ENCODE measurements at regions not wholly inside any gene's neighbourhood (a gene's known extent, or its start where the extent isn't known, plus 50 kb on each side); places are given as distances from the start of the nearest gene placed in this dataset.

DNA sequence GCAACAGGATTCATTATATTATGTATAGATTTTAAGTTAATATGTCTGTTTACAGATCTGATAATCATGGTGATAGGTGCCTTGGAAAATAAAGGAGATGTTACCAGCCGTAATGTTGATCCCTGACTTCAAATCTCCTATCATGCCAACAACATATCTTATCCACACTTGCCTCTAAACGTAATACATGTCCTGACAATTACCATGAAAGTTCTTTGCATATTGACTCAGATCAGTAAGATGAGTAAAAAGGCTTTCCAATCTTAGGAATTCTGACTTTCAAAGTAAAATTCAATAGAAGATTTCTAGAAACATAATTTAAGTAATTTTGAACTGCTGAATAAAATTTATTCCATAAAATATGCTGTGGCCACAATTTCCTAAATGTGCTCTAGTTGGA lies 513.3 kb downstream of the ANKRD50 start:
- no peak for DNase-seq (ENCODE audit: low read depth in 1 of 2, low spot score in 1 of 2)

DNA sequence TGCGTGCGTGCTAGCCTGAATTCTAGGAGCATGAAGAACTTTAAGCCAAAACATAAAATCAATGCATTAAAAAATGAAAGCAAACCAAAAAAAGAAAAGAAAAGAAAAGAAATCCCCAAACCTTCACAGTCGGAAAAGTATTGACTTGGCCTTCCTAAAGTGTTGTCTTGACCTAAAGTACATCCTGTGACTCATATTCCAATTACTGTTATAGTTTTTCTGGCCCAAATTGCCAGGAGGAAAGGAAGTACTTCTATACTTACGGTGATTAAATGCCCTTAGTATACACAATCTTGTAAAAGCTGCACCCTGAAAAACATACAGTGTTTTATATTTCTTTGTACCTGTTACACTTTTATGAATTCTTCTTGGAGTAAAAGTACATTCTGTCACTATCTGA lies 512.8 kb downstream of the ANKRD50 start:
- DNase-seq (ENCODE audit: low read depth in 1 of 2, low spot score in 1 of 2), result no peak

DNA sequence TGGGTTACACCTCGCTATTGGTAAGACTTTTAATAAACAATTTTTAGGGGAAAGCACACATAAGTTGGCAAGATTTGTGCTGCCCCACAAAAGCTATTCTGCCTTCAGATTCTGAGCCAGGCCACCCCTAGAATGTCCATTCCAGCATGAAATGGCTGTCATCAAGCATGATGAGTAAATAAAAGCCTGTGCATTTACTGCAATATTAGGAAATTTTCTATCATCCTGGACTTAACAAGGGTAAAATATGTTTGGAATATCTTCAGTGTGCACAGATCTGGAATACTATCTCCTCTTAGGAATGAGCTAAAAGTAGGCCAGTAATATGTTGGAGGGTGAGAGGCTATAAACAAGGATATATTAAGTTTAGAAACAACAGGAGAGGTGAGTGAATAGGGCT lies 510.9 kb downstream of the ANKRD50 start:
- no peak for DNase-seq (ENCODE audit: low read depth in 1 of 2, low spot score in 1 of 2)

DNA sequence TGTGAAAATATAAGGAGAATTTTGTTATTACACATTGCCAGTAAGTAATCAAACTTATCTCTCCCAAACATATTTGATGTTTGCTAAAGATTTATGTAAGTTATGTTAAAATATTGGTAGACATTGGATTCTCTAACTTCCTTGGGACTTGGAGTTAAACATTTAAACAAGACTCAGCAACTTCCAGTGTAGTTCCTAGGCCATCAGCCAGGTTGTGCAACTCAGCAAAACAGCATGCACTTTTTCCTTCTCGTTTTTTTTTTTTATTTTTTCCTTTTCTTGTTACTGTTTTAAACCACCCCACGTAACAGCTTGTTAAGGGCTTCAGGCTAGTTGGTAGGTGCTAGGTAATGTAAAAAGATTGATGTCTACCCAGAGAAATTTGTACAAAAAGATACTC lies 510.4 kb downstream of the ANKRD50 start:
- DNase-seq (ENCODE audit: low read depth in 1 of 2, low spot score in 1 of 2), result no peak

DNA sequence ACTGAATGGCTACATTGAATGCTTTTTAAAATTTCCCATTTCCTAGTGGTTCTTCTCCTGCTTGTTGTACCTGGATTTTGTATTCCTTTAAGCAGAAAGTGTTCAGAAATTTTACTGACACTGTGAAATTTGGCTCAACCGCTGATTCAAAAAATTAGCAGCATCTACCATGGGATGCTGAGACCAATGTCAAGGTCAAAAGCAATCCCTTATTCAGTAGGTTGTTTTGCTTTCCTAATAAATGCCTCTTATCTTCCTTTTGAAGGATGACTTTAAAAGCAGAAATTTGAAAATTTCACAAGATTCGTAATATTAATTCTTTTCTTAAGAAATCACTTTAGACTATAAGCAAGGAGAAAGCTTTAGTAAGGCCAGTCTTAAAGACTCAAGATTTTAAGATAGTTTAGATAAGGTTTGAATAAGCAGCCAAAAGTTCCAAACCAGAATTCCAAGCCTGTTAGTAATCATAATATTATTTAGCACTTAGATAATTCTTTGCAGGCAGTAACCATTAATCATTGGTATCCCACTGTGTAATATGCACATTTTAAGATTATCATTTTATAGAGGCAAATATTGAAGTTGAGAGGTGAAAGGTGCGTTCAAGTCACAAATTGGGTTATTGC lies 508.8 kb downstream of the ANKRD50 start:
- DNase-seq (ENCODE audit: low read depth in 1 of 2, low spot score in 1 of 2), result no peak

DNA sequence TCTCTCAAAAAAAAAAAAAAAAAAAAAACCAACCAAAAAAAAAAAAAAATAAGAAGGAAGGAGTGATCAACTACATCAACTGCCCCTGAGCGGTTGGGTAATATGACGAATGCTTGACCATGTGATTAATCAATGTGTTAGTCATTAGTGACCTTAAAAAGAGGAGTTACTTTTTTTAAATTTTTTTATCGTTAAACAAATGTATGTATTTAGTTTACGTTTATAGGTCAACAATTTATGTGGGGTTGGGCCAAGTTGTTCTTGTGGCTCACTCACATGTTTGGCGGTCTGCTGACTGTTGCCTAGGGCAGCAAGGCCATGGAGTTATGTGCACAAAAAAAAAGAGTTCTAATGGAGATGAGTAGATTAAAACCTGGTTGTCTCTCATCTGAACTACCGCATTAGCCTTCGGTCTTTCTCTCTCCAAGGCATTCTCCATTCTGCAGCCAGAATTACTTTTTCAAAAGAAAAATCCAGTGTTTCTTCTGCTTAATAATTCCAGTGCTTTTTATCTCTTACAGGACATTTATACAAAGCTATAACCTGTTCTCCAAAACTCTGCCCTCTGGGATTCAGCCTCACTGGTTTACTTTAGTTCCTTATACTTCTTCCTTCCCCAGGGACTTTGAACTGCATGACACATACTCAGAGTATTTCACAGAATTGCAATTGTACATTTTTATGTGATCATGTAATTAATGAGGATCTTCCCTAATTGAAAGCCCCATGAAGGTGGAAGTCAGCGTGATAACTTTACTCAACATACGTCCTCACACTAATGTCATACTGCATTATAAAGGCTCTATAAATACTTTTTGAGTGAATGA lies 505.5 kb downstream of the ANKRD50 start:
- DNase-seq (ENCODE audit: low read depth in 1 of 2, low spot score in 1 of 2), result no peak

DNA sequence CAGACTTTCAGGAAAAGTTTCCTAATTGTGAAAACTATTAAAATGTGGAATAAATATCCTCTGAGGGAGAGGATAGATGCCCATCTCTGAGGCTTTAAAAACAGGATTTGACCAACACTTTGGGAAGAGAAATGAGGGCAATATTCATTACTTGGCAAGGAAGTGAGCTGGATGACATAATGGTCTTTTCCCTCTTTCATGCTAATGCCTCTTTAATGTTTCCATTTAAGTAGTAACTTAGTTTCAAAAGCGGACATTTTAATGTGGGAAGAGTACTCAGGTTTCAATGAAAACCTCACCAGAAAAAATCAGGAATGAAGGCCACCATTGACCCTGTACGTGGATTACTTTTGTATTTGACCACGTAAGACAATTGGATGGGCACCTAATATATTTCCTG lies 503.3 kb downstream of the ANKRD50 start:
- no peak for DNase-seq (ENCODE audit: low read depth in 1 of 2, low spot score in 1 of 2)

DNA sequence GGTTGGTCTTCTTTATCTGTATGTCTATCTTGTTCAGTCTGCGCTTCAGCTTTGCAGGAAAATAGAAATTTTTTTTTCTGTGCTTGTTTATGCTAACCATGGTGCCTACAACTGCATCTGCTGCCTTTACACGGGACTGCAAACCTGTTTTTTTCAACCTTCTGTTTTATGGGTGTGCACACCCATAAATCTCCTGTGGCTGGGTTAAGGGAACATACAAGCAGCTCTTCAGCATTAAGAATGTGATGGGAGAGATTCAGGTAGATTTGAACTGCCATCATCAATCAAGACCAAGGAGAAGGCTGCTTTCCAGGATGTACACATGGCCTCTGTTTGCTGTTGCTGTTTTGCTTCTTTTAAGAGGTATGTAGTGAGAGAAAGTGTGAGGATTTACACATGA lies 502.9 kb downstream of the ANKRD50 start:
- no peak for DNase-seq (ENCODE audit: low read depth in 1 of 2, low spot score in 1 of 2)

DNA sequence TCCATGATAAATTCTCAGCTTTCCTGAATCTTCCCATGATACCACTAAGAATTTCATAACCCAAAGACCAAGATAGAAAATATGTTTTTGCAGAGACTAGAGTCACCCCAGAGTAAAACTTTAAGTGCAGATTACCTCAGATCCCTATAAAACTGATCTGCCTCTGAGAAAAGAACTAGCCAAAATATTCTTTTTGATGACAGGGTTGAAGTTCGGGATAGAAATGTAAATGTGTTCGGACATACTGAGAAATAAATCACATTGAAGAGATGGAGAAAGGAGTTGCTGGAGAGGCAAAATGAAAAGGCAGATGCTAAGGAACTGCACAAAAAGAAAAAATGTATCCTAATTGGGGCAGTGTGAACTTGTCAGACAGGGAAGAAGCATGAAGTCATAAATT lies 501.8 kb downstream of the ANKRD50 start:
- DNase-seq (ENCODE audit: low read depth in 1 of 2, low spot score in 1 of 2), result no peak

DNA sequence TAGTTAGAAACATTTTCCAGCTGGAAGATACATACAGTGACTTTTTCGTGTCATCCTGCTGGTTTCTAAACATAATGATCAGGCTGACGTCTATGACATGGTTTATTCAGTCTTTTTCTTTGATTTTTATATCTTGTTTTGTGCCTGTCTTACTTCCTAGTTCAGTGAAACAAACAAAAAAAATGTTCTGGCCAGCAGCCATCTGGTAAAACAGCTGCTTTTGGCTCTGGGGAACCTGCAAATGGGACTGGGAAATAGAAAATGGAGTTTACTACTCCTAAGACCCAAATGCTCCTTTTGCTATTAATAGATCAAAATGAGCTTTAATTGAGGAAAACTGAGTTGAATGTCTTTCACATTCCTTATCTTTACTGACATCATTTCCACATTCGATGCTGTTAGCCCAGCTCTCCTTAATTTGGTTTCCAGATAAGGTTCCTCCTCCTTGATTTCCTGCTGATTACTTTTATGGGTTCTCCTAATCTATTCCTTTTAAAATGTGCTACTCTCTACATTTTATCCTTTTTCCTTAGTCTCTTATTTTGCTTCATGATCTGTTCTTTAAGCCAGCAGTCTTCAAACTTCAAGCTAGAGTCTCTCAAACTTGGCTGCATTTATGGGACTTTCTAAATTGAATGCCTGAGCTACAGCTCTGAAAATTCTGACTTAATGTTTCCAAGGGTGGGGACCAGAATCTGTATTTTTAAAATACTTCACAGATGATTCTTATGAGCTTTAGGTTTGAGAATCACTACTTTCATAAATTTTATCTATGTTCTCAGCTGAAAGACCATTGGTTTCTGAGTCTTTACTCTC lies 499.5 kb downstream of the ANKRD50 start:
- DNase-seq (ENCODE audit: low read depth in 1 of 2, low spot score in 1 of 2), result no peak

DNA sequence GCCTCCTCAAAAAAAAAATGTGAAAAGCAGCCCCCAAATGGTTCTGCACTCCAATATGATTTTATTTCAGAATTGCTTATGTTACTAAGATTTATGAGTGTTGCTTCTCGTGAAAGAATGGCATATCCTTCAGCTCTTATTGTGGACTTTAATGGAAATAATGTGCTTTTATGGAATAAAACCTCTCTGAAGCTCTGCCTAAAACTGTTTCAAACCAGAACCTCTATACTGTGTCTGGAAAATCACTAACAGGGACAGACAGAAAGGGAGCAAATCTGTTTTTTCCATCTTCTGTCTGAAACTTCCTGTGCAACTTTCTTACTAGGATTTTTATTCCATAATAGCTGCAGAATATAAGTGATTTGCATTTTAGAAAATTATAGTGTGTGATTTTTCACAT lies 493.1 kb downstream of the ANKRD50 start:
- DNase-seq (ENCODE audit: low read depth in 1 of 2, low spot score in 1 of 2), result no peak

DNA sequence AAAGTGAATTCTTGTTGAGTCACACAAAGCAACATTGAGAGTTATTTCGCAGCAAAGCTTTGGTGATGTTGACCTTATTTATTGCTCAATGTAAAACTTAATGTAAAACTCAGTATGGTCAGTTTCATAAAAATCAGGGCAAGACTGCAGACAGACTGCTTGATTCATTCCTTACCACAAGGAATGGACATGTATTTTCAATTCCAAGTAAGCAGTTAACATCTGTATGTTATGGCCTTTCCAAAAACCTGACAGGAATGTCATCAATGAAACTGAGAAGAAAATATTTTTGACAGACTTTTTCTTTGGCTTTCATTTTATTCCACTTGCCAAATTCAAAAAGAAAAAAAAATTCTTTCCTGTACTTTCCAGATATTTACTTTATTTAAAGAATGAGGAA lies 488.3 kb downstream of the ANKRD50 start:
- DNase-seq (ENCODE audit: low read depth in 1 of 2, low spot score in 1 of 2), result no peak

DNA sequence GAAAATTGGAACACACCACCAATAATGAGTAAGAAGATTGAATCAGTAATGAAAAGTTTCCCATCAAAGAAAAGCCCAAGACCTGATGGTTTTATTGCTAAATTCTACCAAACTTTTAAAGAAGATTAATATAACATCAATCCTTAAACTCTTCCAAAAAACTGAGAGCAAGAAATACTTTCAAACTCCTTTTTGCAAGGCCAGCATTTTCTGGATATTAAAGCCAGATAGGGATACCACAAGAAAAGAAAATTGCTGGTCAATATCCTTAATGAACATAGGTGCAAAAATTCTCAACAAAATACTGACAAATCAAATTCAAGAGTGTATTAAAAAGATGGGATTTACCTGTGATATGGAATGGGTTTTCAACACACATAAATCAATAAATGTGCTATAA lies 484.6 kb downstream of the ANKRD50 start:
- DNase-seq (ENCODE audit: low read depth in 1 of 2, low spot score in 1 of 2), result no peak

DNA sequence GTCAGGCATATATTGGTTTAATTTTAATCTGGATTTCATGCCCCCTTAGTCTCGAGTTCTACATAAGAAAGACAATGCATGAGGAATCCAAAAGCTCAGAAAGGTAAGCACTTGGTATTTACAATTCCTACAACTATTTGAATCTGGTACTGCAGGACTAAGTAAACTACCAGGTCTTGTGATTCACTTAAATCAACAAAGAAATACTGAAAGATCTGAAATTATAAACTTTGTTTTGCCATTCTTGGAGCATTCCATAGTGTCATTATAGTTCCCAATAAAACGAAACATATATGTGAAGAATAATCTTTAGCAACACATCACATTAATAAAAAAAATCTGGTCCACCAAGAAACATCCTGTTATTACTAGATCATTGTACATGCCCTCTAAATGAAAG lies 482.3 kb downstream of the ANKRD50 start:
- DNase-seq (ENCODE audit: low read depth in 1 of 2, low spot score in 1 of 2), result no peak

DNA sequence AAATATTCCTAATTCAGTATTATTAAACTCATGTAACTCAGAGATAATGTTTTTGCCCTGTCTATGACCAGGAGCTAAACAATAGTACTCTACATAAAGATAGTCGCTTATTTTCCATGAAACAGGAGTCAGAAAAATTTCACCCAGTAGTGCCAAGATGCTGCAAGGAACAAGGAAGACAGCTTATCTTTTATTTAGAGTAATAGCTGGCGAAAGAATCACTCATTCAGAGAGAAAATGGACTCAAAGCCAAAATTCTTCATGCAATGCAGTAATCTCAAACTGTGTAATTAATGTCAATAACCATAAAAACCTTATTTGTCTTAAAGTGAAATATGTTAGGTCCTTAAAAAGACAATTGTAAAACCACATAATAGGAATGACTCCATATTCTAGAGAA lies 477.8 kb downstream of the ANKRD50 start:
- DNase-seq (ENCODE audit: low read depth in 1 of 2, low spot score in 1 of 2), result no peak

DNA sequence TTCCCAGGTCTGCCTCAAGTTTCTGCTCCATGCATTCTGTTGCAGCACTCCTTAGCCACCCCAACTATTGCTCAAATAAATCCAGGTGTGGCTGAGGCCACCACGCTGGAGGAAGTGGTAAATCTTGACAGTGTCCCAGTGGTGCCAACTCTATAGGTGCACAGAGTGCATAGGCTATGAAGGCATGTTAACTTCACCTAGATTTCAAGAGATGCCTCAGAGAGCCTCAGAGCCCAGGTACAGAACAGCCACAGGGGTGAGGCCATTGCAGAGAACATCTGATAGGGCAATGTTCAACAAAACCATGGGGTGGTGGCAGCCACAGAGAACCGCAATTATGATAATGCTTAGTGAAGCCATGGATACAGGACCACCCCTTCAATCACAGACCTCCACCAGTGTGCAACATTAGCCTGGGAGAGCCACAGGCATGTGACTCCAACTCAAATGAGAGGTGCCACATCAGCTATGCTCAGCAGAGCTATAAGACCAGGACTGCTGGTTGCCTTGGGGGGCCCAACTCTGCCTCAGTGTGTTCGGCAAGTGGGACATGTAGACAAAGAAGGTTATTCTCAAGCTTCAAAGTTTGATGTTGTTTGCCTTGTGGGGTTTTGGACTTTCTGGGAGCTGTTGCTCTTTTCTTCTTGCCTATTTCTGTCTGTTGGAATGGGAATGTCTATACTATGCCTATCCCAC lies 468.7 kb downstream of the ANKRD50 start:
- no peak for DNase-seq (ENCODE audit: low read depth in 1 of 2, low spot score in 1 of 2)

DNA sequence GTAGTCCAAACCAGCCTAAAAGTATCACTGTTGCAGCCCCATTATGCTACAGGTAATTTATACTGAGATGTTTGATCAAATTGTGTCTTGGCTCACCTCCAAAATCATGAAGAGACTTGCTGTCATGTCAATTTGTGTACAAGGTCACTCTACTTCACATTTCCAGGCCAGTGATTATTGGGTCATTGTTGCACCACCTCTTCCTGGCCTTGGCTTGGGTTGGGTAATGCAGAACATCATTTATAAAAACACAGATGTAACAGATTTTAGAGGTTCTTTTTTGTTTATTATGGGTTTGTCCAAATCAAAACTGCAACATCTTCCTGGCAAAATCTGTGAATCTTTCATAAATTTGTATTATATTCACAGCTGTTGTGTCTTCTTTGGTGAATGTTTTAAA lies 459.5 kb downstream of the ANKRD50 start:
- no peak for DNase-seq (ENCODE audit: low read depth in 1 of 2, low spot score in 1 of 2)

DNA sequence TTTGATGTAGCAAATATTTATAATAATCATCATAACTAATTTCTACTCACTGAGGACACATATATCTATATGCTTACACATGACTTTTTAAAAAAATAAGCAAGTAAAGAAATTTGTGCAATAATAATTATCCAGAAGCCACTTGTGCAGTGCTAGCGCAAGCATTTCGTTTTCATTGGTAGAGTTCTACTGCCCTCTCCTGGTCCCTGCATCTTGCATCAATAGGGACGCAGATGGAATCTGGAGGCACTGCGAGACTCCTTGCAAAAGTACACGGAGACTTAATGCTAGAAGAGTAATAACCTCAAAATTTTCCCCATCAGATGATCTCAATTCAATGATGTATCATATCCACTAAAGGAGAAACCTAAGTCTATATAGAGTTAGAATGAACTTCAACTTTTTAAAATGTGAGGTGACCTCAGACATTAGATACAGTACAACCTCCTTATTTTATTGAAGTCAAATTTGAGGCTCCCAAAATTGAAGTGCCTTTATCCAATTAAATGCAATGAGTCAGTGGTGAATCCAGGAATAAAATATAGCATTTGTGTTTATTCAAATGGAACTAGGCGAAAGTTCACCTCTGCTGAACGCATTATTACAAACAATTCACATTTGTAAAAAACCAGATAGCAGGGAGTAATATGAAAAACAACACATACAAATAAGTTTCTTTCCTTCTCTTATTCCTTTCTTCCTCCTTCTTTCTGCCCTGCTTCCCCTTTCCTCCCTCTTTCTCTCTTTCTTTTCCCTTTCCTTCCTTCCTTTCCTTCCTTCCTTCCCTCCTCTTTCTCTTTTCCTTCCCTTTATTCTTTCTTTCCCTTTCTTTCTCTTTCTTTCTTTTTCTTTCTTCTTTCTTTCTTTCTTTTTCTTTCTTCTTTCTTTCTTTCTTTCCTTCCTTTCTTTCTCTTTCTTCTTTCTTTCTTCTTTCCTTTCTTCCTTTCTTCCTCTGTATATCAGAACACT lies 450.0 kb downstream of the ANKRD50 start:
- DNase-seq (ENCODE audit: low read depth in 1 of 2, low spot score in 1 of 2), result peak in 1 of 2 donors; percentile 2

DNA sequence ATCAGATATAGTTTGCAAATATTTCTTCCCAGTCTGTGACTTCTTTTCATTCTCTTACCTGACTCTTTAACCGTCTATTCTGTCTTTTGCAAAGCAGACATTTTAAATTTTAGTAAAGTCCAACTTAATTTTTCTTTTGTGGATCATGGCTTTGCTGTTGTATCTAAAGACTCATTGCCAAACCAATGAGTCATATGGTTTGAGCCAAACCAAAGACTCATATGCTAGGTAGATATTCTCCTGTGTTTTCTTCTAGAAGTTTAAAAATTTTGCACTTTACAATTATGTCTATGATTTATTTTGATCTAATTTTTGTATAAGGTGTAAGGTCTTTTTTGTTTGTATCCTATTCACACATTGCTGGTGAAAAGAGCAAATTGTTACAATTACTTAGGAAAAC lies 446.8 kb downstream of the ANKRD50 start:
- no peak for DNase-seq (ENCODE audit: low read depth in 1 of 2, low spot score in 1 of 2)

DNA sequence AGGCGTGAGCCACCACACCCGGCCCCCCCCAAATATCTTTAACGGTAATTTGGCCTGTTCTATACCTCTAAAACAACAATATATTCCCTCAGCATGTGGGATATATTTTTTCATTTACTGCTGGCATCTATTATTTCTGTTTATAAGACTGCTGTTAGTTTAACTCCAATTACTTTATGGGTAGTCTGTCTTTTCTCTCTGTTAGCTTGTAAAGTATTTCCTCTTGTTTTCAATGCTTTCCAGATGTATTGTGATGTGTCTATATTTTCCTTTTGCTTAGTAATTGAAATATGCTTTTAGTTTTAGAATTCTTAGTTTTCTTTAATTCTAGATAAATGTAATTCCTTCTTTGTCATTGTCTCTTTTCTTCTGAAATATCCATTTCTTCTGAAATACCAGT lies 445.8 kb downstream of the ANKRD50 start:
- DNase-seq (ENCODE audit: low read depth in 1 of 2, low spot score in 1 of 2), result no peak
